Prostate gland (tissue), 2 donors: ENCODE measurements at regions not wholly inside any gene's neighbourhood (a gene's known extent, or its start where the extent isn't known, plus 50 kb on each side); places are given as distances from the start of the nearest gene placed in this dataset.

Experiments
- DNase-seq: peaks from one replicate; pipeline ENCODE4 v3.0.0-alpha.2; 2019; ENCODE audit warnings: low spot score
- H3K27ac ChIP-seq, 2 donors: fragments of 200-600 bp; sonication (generic); 2 replicates each; pipeline ENCODE4 v1.5.1; 2017 to 2019
- H3K27me3 ChIP-seq: fragments of 200-600 bp; sonication (generic); replicated peaks from 2 replicates; pipeline ENCODE4 v1.5.1; 2019; ENCODE audit not compliant: insufficient read depth
- H3K36me3 ChIP-seq, 2 donors: fragments of 200-600 bp; sonication (generic); 1 replicate in 1 of 2; 2 replicates in 1 of 2; pipeline versions ENCODE4 v1.5.1 to v1.8.1; 2017 to 2019
- H3K4me1 ChIP-seq: fragments of 200-600 bp; sonication (generic); replicated peaks from 2 replicates; pipeline ENCODE4 v1.5.1; 2019
- H3K4me3 ChIP-seq, 2 donors: fragments of 200-600 bp; sonication (generic); 2 replicates each; pipeline ENCODE4 v1.5.1; 2017 to 2019
- H3K9me3 ChIP-seq: fragments of 200-600 bp; sonication (generic); 2 replicates; pipeline ENCODE4 v1.5.1; 2017
- CTCF ChIP-seq, 4 experiments: fragments of 200-600 bp in 2 of 4; fragments of 450-650 bp in 2 of 4; sonication (generic) in 2 of 4; IDR thresholded peaks; 1 replicate in 3 of 4; 2 replicates in 1 of 4; pipeline ENCODE4 v1.5.1; 2016 to 2019; ENCODE audit warnings: antibody characterized with exemption in 4 of 4, mild to moderate bottlenecking in 2 of 4, moderate library complexity in 2 of 4
- POLR2A ChIP-seq: fragments of 450-650 bp; IDR thresholded peaks from one replicate; pipeline ENCODE4 v1.6.1; 2016; ENCODE audit warnings: antibody characterized with exemption, mild to moderate bottlenecking
- POLR2AphosphoS5 ChIP-seq: sonication (generic); formaldehyde crosslinking; IDR thresholded peaks from one replicate; pipeline ENCODE4 v1.6.1; 2017; ENCODE audit warnings: antibody characterized with exemption
- WGBS: methylation state at CpG from one replicate; pipeline ENCODE4 v1.1.5; 2018; 5-methylcytosine and 5-hydroxymethylcytosine counted together
- intact Hi-C: fragments of 100-400 bp; cut with DNase I; formaldehyde crosslinking; loops from one replicate; pipeline ENCODE4 v1.14.2; 2022

- H3K27ac ChIP-seq, result no peak overlapping the region
- 55% methylated on average over 13 of the region's 13 CpGs for WGBS
- DNase-seq, result no peak
- no peak overlapping the region for H3K4me3 ChIP-seq
- H3K36me3 ChIP-seq, result no peaks in the 10 kb centered on the region
- intact Hi-C loops, result no loop called here
- TF ChIP-seq CTCF (IDR thresholded peaks at IDR 0.05), result no peak
- TF ChIP-seq POLR2A, result no peak
- TF ChIP-seq POLR2AphosphoS5, result no peak
- no peaks in the 10 kb centered on the region for H3K27me3 ChIP-seq
- no peaks in the 10 kb centered on the region for H3K9me3 ChIP-seq
- no peaks in the 10 kb centered on the region for H3K4me1 ChIP-seq
Observed at GRCh38 chr18:46322411-46322891, 218.3 kb downstream of the HAUS1 start.

- intact Hi-C loops, result no loop called here
- no peak for DNase-seq
- H3K27ac ChIP-seq, result no peak overlapping the region
- no peaks in the 10 kb centered on the region for H3K4me1 ChIP-seq
- H3K27me3 ChIP-seq, result no peaks in the 10 kb centered on the region
- WGBS, result 78% methylated on average over 7 of the region's 7 CpGs
- no peaks in the 10 kb centered on the region for H3K36me3 ChIP-seq
- H3K4me3 ChIP-seq, result no peak overlapping the region
- no peaks in the 10 kb centered on the region for H3K9me3 ChIP-seq
- TF ChIP-seq POLR2AphosphoS5 (no peak), POLR2A (no peak), CTCF (IDR thresholded peaks at IDR 0.05) (no peak)
Observed at GRCh38 chr18:46322941-46323340, 218.8 kb downstream of the HAUS1 start.

GRCh38 chr18:46324087-46324955 is 220.1 kb downstream of the HAUS1 start:
- 96% methylated on average over 4 of the region's 4 CpGs for WGBS
- Histone ChIP-seq H3K4me1 (no peaks in the 10 kb centered on the region), H3K4me3 (no peak overlapping the region), H3K27me3 (no peaks in the 10 kb centered on the region), H3K9me3 (no peaks in the 10 kb centered on the region), H3K36me3 (no peaks in the 10 kb centered on the region), H3K27ac (no peak overlapping the region)
- TF ChIP-seq POLR2A (no peak), POLR2AphosphoS5 (no peak), CTCF (IDR thresholded peaks at IDR 0.05) (no peak)
- no peak for DNase-seq
- intact Hi-C loops, result no loop called here

GRCh38 chr18:46325895-46326294 is 221.7 kb downstream of the HAUS1 start:
- no peak for DNase-seq
- no peak overlapping the region for H3K27ac ChIP-seq
- H3K4me3 ChIP-seq, result no peak overlapping the region
- no peaks in the 10 kb centered on the region for H3K27me3 ChIP-seq
- no peaks in the 10 kb centered on the region for H3K36me3 ChIP-seq
- 77% methylated on average over 12 of the region's 12 CpGs for WGBS
- intact Hi-C loops, result no loop called here
- no peak for TF ChIP-seq POLR2AphosphoS5
- TF ChIP-seq CTCF (IDR thresholded peaks at IDR 0.05), result no peak
- no peak for TF ChIP-seq POLR2A
- no peaks in the 10 kb centered on the region for H3K9me3 ChIP-seq
- no peaks in the 10 kb centered on the region for H3K4me1 ChIP-seq

GRCh38 chr18:46329736-46330246 is 225.6 kb downstream of the HAUS1 start:
- no peaks in the 10 kb centered on the region for H3K27me3 ChIP-seq
- H3K36me3 ChIP-seq, result no peaks in the 10 kb centered on the region
- no peaks in the 10 kb centered on the region for H3K9me3 ChIP-seq
- TF ChIP-seq POLR2A, result no peak
- TF ChIP-seq POLR2AphosphoS5, result no peak
- no peak for TF ChIP-seq CTCF (IDR thresholded peaks at IDR 0.05)
- no peaks in the 10 kb centered on the region for H3K4me1 ChIP-seq
- 90% methylated on average over 8 of the region's 8 CpGs for WGBS
- intact Hi-C loops, result no loop called here
- H3K4me3 ChIP-seq, result no peak overlapping the region
- no peak for DNase-seq
- no peak overlapping the region for H3K27ac ChIP-seq
